Liver (tissue), 3 donors: ENCODE measurements at regions not wholly inside any gene's neighbourhood (a gene's known extent, or its start where the extent isn't known, plus 50 kb on each side); places are given as distances from the start of the nearest gene placed in this dataset.

Experiments
- CTCF ChIP-seq: fragments of 150-350 bp; IDR thresholded peaks from 2 replicates; pipeline ENCODE4 v1.5.1; 2017; ENCODE audit warnings: improper control_type of control experiment, low read depth, low read length; ENCODE audit not compliant: missing input control
- EGR1 ChIP-seq, 2 donors: IDR thresholded peaks; 2 replicates each; pipeline ENCODE4 v1.6.1; 2016 to 2018; ENCODE audit warnings: antibody characterized with exemption in 2 of 2, low read depth in 2 of 2
- RAD21 ChIP-seq, 2 donors: IDR thresholded peaks; 2 replicates each; pipeline ENCODE4 v1.6.1; 2016; ENCODE audit warnings: antibody characterized with exemption in 2 of 2, mild to moderate bottlenecking in 2 of 2
- TAF1 ChIP-seq: conservative IDR thresholded peaks from 2 replicates; pipeline ENCODE4 v1.6.1; 2016; ENCODE audit warnings: antibody characterized with exemption, mild to moderate bottlenecking
- TF ChIP-seq, protein P1 (sequence below): IDR thresholded peaks from 2 replicates; pipeline ENCODE4 v1.6.1; 2016; ENCODE audit warnings: antibody characterized with exemption, mild to moderate bottlenecking
- donor health status: healthy.
- donor health status: healthy.

DNA sequence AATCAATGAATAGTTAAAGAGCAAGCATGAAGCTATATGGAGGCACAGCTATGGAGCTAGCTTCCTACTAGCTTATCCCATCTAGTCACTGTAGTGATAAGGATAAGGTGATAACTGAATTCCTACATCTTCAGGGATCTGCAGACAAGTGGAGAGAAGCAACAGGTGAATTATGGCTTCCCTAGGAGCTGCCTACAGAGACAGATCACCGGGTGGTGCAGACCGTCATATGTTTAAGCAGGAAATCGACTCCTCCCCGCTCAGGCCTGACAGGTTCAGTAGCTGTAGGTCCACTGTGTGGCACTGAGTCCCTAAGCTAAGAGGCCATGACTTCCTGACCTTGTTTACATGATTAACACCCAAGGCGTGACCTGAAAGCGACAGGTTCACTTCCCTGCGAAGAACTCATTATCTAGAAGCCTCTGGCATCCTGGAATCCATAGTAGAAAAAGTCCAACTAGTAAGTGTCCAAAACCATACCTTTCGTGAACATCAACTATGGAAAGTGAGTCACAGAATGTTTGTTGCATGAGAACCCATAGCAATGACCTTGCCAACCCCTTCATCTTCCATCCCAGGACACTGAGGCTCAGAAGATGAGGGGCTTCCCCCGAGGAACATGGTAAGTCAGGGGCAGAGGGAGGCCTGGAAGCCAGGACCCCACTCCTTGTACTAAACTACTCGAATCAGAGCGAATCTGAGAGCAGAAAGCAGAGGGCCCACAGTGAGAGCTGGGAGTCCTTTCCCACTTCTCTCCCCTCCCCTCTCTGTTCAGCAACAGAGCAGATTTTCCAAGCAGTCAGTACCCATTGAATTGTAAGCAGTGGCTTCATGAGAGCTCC, 75.4 kb upstream of the CCND2 start:
- no peak for TF ChIP-seq EGR1 (IDR thresholded peaks at IDR 0.05; ENCODE audit: low read depth in 2 of 2)
- TF ChIP-seq RAD21 (IDR thresholded peaks at IDR 0.05) = no peak
- TF ChIP-seq CTCF = no peak
- no peak for TF ChIP-seq TAF1
- TF ChIP-seq, protein P1, sequence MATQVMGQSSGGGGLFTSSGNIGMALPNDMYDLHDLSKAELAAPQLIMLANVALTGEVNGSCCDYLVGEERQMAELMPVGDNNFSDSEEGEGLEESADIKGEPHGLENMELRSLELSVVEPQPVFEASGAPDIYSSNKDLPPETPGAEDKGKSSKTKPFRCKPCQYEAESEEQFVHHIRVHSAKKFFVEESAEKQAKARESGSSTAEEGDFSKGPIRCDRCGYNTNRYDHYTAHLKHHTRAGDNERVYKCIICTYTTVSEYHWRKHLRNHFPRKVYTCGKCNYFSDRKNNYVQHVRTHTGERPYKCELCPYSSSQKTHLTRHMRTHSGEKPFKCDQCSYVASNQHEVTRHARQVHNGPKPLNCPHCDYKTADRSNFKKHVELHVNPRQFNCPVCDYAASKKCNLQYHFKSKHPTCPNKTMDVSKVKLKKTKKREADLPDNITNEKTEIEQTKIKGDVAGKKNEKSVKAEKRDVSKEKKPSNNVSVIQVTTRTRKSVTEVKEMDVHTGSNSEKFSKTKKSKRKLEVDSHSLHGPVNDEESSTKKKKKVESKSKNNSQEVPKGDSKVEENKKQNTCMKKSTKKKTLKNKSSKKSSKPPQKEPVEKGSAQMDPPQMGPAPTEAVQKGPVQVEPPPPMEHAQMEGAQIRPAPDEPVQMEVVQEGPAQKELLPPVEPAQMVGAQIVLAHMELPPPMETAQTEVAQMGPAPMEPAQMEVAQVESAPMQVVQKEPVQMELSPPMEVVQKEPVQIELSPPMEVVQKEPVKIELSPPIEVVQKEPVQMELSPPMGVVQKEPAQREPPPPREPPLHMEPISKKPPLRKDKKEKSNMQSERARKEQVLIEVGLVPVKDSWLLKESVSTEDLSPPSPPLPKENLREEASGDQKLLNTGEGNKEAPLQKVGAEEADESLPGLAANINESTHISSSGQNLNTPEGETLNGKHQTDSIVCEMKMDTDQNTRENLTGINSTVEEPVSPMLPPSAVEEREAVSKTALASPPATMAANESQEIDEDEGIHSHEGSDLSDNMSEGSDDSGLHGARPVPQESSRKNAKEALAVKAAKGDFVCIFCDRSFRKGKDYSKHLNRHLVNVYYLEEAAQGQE = no peak
